ENCODE measurements at regions not wholly inside any gene's neighbourhood (a gene's known extent, or its start where the extent isn't known, plus 50 kb on each side); places are given as distances from the start of the nearest gene placed in this dataset.

DNA sequence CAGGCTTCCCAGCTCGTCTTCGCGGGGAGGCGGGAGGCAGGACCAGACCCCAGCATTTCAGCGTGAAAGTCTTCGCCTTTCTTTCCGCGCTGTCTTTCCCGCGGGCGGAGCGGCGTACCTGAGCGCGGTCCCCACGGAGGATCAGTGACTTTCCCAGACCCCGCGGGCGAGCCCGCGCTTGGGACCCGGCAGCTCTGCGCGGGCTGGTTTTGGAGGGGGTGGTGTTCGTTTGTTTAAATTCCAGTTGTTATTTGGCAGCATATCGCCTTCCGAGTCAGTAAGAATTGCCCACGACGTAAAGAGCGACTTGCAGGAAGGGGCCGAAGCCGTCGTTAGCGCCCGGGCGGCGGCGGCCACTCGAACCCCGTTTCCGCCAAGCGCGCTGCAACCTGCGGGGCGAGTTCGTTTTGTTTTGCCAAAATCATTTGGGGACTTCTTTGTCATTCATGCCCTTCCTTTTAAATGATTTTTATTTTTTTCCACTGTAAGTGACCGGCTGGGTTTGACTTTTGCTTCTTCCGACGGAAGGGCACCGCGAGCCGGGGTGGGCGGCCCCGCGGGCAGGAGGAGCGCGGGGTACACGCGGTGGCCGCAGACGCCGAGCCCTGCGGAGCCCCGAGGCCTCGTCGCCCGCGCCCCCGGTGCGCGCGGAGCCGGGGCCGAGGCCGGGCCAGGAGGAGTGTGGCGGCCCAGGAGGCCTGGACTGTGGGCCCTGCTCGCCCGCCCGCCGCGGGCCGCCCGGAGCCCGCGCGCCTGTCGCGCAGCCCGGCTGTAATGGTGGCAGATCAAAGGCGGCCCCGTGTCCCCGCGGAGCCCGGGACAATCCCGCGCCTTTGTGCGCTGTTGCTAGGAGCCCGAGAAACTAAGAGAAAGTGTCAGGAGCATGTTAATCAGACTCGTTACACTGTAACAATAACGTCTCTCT lies 75.9 kb downstream of the ZIC5 start:
- Histone ChIP-seq H3K36me3 (ENCODE audit: insufficient read depth, low read length) (no peaks in the 10 kb centered on the region), H3K4me3 (ENCODE audit: low read length, poor library complexity, severe bottlenecking) (no peak overlapping the region), H3K9me3 (ENCODE audit: insufficient read depth, low read depth, low read length) (no peaks in the 10 kb centered on the region), H2AFZ (ENCODE audit: low read length) (no peak overlapping the region), H3K79me2 (ENCODE audit: insufficient read depth, low read length) (no peaks in the 10 kb centered on the region), H3K9me2 (replicated peaks; ENCODE audit: low read depth, low read length) (no peaks in the 10 kb centered on the region), H3K4me1 (ENCODE audit: insufficient read depth, low read length, poor library complexity, severe bottlenecking) (no peaks in the 10 kb centered on the region), H4K20me1 (ENCODE audit: insufficient read depth, low read length, poor library complexity, severe bottlenecking) (no peaks in the 10 kb centered on the region), H3K27me3 (ENCODE audit: insufficient read depth, low read length, poor library complexity, severe bottlenecking) (no peaks in the 10 kb centered on the region), H3K4me2 (ENCODE audit: low read depth, low read length, poor library complexity, severe bottlenecking) (no peak overlapping the region), H3F3A (ENCODE audit: low read depth) (no peaks in the 10 kb centered on the region), H3K9ac (ENCODE audit: low read depth, low read length, poor library complexity, severe bottlenecking) (no peak overlapping the region)
- TF ChIP-seq, protein P1, sequence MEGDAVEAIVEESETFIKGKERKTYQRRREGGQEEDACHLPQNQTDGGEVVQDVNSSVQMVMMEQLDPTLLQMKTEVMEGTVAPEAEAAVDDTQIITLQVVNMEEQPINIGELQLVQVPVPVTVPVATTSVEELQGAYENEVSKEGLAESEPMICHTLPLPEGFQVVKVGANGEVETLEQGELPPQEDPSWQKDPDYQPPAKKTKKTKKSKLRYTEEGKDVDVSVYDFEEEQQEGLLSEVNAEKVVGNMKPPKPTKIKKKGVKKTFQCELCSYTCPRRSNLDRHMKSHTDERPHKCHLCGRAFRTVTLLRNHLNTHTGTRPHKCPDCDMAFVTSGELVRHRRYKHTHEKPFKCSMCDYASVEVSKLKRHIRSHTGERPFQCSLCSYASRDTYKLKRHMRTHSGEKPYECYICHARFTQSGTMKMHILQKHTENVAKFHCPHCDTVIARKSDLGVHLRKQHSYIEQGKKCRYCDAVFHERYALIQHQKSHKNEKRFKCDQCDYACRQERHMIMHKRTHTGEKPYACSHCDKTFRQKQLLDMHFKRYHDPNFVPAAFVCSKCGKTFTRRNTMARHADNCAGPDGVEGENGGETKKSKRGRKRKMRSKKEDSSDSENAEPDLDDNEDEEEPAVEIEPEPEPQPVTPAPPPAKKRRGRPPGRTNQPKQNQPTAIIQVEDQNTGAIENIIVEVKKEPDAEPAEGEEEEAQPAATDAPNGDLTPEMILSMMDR (conservative IDR thresholded peaks at IDR 0.05; ENCODE audit: low read length) = no peak
- TF ChIP-seq EZH2phosphoT487 (IDR thresholded peaks at IDR 0.05; ENCODE audit: borderline replicate concordance) = no peak

DNA sequence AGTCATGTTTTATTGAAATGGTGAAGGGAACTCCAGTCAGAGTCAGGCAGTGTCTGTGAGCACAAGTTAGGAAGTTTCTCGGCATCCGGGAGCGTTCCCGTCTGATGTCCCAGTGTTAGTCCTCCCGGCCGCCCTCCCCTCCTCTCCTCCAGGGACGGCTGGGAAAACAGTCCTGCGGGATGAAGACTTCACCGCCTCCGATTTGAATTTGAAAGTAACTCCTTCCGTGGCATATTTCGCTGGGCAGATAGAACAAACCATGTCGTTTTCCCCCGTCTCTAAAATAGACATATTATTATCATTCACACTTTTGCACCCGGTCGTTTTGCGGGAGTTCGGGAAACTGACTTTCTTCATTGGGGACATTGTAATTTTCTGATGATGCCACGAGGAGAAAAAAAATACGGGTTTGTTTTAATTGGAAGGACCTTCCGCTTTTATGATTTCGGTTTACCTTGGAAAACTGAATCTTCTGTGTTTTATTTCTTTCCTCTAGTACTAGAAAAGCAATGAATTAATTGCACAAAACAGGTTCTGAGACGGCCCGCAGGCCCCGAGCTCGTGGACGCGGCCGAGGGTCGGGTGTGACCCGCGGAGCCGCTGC lies 76.6 kb downstream of the ZIC5 start:
- no peaks in the 10 kb centered on the region for H4K20me1 ChIP-seq (ENCODE audit: insufficient read depth, low read length, poor library complexity, severe bottlenecking)
- no peaks in the 10 kb centered on the region for H3F3A ChIP-seq (ENCODE audit: low read depth)
- TF ChIP-seq EZH2phosphoT487 (IDR thresholded peaks at IDR 0.05; ENCODE audit: borderline replicate concordance) = no peak
- TF ChIP-seq, protein P1 (conservative IDR thresholded peaks at IDR 0.05; ENCODE audit: low read length) = no peak
- no peaks in the 10 kb centered on the region for H3K27me3 ChIP-seq (ENCODE audit: insufficient read depth, low read length, poor library complexity, severe bottlenecking)
- H3K9me3 ChIP-seq (ENCODE audit: insufficient read depth, low read depth, low read length) = no peaks in the 10 kb centered on the region
- H3K4me2 ChIP-seq (ENCODE audit: low read depth, low read length, poor library complexity, severe bottlenecking) = no peak overlapping the region
- H3K4me3 ChIP-seq (ENCODE audit: low read length, poor library complexity, severe bottlenecking) = no peak overlapping the region
- no peaks in the 10 kb centered on the region for H3K79me2 ChIP-seq (ENCODE audit: insufficient read depth, low read length)
- no peak overlapping the region for H3K9ac ChIP-seq (ENCODE audit: low read depth, low read length, poor library complexity, severe bottlenecking)
- H3K9me2 ChIP-seq (replicated peaks; ENCODE audit: low read depth, low read length) = no peaks in the 10 kb centered on the region
- H2AFZ ChIP-seq (ENCODE audit: low read length) = no peak overlapping the region
- H3K4me1 ChIP-seq (ENCODE audit: insufficient read depth, low read length, poor library complexity, severe bottlenecking) = no peaks in the 10 kb centered on the region
- no peaks in the 10 kb centered on the region for H3K36me3 ChIP-seq (ENCODE audit: insufficient read depth, low read length)

DNA sequence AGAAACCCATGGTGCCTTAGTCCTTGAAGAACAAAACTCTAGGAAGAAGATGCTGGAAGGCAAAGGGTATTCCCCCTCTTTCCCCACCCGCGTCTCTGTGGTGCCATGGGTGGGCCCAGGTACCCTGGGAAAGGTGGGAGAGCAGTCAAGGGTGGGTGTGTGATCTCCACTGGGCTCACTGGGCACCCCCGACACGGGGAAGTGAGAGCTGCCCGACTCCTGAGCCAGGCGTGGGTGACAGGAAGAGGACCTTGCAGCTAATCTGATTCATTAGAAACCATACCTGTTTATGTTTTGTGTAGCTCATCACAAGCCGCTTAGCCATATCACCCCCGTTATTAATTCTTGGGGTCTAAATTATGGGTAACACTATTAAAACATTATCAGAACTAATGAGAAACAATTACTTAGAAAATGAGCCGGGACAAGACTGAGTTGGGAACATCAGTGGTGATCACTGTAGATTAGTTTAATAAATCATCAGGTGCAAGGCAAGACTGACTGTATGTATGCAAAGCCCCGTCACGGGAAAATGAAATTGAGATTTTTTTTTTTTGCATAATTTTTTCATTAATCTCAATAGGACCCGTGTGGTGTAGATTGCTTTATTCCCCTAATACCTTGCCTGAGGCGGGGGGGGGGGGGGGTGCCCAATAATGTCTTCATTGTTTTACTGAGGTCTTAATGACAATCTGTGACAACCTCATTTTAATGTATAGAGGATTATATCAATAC lies 77.3 kb downstream of the ZIC5 start:
- H3K79me2 ChIP-seq (ENCODE audit: insufficient read depth, low read length) = no peaks in the 10 kb centered on the region
- H3K4me1 ChIP-seq (ENCODE audit: insufficient read depth, low read length, poor library complexity, severe bottlenecking) = no peaks in the 10 kb centered on the region
- H3K4me3 ChIP-seq (ENCODE audit: low read length, poor library complexity, severe bottlenecking) = no peak overlapping the region
- H3F3A ChIP-seq (ENCODE audit: low read depth) = no peaks in the 10 kb centered on the region
- H3K9me3 ChIP-seq (ENCODE audit: insufficient read depth, low read depth, low read length) = no peaks in the 10 kb centered on the region
- no peaks in the 10 kb centered on the region for H3K9me2 ChIP-seq (replicated peaks; ENCODE audit: low read depth, low read length)
- H3K36me3 ChIP-seq (ENCODE audit: insufficient read depth, low read length) = no peaks in the 10 kb centered on the region
- TF ChIP-seq, protein P1 (conservative IDR thresholded peaks at IDR 0.05; ENCODE audit: low read length) = no peak
- TF ChIP-seq EZH2phosphoT487 (IDR thresholded peaks at IDR 0.05; ENCODE audit: borderline replicate concordance) = no peak
- no peaks in the 10 kb centered on the region for H4K20me1 ChIP-seq (ENCODE audit: insufficient read depth, low read length, poor library complexity, severe bottlenecking)
- no peaks in the 10 kb centered on the region for H3K27me3 ChIP-seq (ENCODE audit: insufficient read depth, low read length, poor library complexity, severe bottlenecking)
- H3K9ac ChIP-seq (ENCODE audit: low read depth, low read length, poor library complexity, severe bottlenecking) = no peak overlapping the region
- no peak overlapping the region for H2AFZ ChIP-seq (ENCODE audit: low read length)
- no peak overlapping the region for H3K4me2 ChIP-seq (ENCODE audit: low read depth, low read length, poor library complexity, severe bottlenecking)

Measured in Loucy (cell line).